HEK293 (cell line): ENCODE measurements at regions not wholly inside any gene's neighbourhood (a gene's known extent, or its start where the extent isn't known, plus 50 kb on each side); places are given as distances from the start of the nearest gene placed in this dataset.

ENCODE experiments used
- CTCF ChIA-PET: fragments of 350-600 bp; formaldehyde crosslinking; extraction: SDS; loops from one replicate; lab custom pipeline; 2021; ENCODE audit warnings: antibody characterized with exemption; lab: Yijun Ruan, JAX
- POLR2A ChIA-PET: fragments of 300-600 bp; formaldehyde crosslinking; extraction: SDS; loops from one replicate; lab custom pipeline; 2020; ENCODE audit warnings: antibody characterized with exemption, inconsistent platforms; lab: Yijun Ruan, JAX
- H3K27ac ChIP-seq: fragments of 200-500 bp; sonication (Bioruptor generic); 2 replicates; pipeline ENCODE4 v1.5.1; 2014; ENCODE audit warnings: low read depth, low read length, control low read depth, inconsistent platforms; ENCODE audit errors: extremely low read depth
- H3K36me3 ChIP-seq, 2 experiments: fragments of 200-500 bp in 1 of 2; sonication (Bioruptor generic) in 1 of 2; 1 replicate in 1 of 2; 2 replicates in 1 of 2; pipeline ENCODE4 v1.5.1; 2014 to 2017; ENCODE audit warnings: inconsistent platforms in 2 of 2, low read length in 2 of 2; ENCODE audit not compliant: control insufficient read depth in 2 of 2, insufficient read depth in 1 of 2
- H3K4me1 ChIP-seq: fragments of 200-500 bp; sonication (Bioruptor generic); 2 replicates; pipeline ENCODE4 v1.5.1; 2014; ENCODE audit warnings: mild to moderate bottlenecking, low read length, inconsistent platforms; ENCODE audit not compliant: control insufficient read depth, insufficient read depth
- H3K4me3 ChIP-seq: 2 replicates; pipeline ENCODE4 v1.5.1; 2011; ENCODE audit warnings: low read depth, mild to moderate bottlenecking, control low read depth, low read length, moderate library complexity
- H3K9me3 ChIP-seq: fragments of 200-500 bp; sonication (Bioruptor generic); 2 replicates; pipeline ENCODE4 v1.5.1; 2014; ENCODE audit warnings: low read depth, low read length, inconsistent platforms; ENCODE audit not compliant: control insufficient read depth, insufficient read depth
- ZBTB17 ChIP-seq: fragments of 450-650 bp; formaldehyde crosslinking; IDR thresholded peaks from 2 replicates; pipeline ENCODE4 v1.5.1; 2016; ENCODE audit warnings: missing biosample characterization, missing genetic modification characterization
- ZBTB20 ChIP-seq: fragments of 450-650 bp; formaldehyde crosslinking; IDR thresholded peaks from 2 replicates; pipeline ENCODE4 v1.5.1; 2016; ENCODE audit warnings: missing biosample characterization, missing genetic modification characterization
- ZNF133 ChIP-seq: fragments of 450-650 bp; formaldehyde crosslinking; IDR thresholded peaks from 2 replicates; pipeline ENCODE4 v1.5.1; 2016; ENCODE audit warnings: missing biosample characterization, missing genetic modification characterization
- ZNF146 ChIP-seq: fragments of 450-650 bp; formaldehyde crosslinking; IDR thresholded peaks from 2 replicates; pipeline ENCODE4 v1.5.1; 2016; ENCODE audit warnings: missing biosample characterization, missing genetic modification characterization
- ZNF155 ChIP-seq: fragments of 450-650 bp; formaldehyde crosslinking; IDR thresholded peaks from 2 replicates; pipeline ENCODE4 v1.5.1; 2016; ENCODE audit warnings: missing biosample characterization, missing genetic modification characterization
- ZNF223 ChIP-seq: fragments of 450-650 bp; formaldehyde crosslinking; IDR thresholded peaks from 2 replicates; pipeline ENCODE4 v1.5.1; 2016; ENCODE audit warnings: missing biosample characterization, missing genetic modification characterization
- ZNF280C ChIP-seq: fragments of 450-650 bp; formaldehyde crosslinking; IDR thresholded peaks from 2 replicates; pipeline ENCODE4 v1.5.1; 2016; ENCODE audit warnings: missing biosample characterization, missing genetic modification characterization
- ZNF362 ChIP-seq: fragments of 450-650 bp; formaldehyde crosslinking; IDR thresholded peaks from 2 replicates; pipeline ENCODE4 v1.5.1; 2016; ENCODE audit warnings: missing biosample characterization, missing genetic modification characterization
- ZNF391 ChIP-seq: fragments of 450-650 bp; formaldehyde crosslinking; IDR thresholded peaks from 2 replicates; pipeline ENCODE4 v1.5.1; 2016; ENCODE audit warnings: low read depth, missing biosample characterization, missing genetic modification characterization, borderline replicate concordance
- ZNF426 ChIP-seq: fragments of 450-650 bp; formaldehyde crosslinking; IDR thresholded peaks from 2 replicates; pipeline ENCODE4 v1.5.1; 2017; ENCODE audit warnings: missing biosample characterization, missing genetic modification characterization, mild to moderate bottlenecking, inconsistent platforms, moderate library complexity
- ZNF621 ChIP-seq: fragments of 450-650 bp; formaldehyde crosslinking; IDR thresholded peaks from 2 replicates; pipeline ENCODE4 v1.5.1; 2017; ENCODE audit warnings: missing biosample characterization, missing genetic modification characterization
- ZNF623 ChIP-seq: fragments of 450-650 bp; formaldehyde crosslinking; IDR thresholded peaks from 2 replicates; pipeline ENCODE4 v1.5.1; 2016; ENCODE audit warnings: missing biosample characterization, missing genetic modification characterization
- ZNF629 ChIP-seq: fragments of 450-650 bp; formaldehyde crosslinking; IDR thresholded peaks from 2 replicates; pipeline ENCODE4 v1.5.1; 2017; ENCODE audit warnings: missing biosample characterization, missing genetic modification characterization
- ZNF660 ChIP-seq: fragments of 450-650 bp; IDR thresholded peaks from 2 replicates; pipeline ENCODE4 v1.5.1; 2018; ENCODE audit warnings: missing biosample characterization, mild to moderate bottlenecking, missing genetic modification characterization
- ZNF692 ChIP-seq: fragments of 450-650 bp; formaldehyde crosslinking; IDR thresholded peaks from 2 replicates; pipeline ENCODE4 v1.5.1; 2016; ENCODE audit warnings: missing biosample characterization, missing genetic modification characterization
- TF ChIP-seq, protein P1 (sequence below): fragments of 450-650 bp; formaldehyde crosslinking; IDR thresholded peaks from 2 replicates; pipeline ENCODE4 v1.5.1; 2016; ENCODE audit warnings: missing biosample characterization, missing genetic modification characterization
- TF ChIP-seq, protein P2 (sequence below): fragments of 450-650 bp; formaldehyde crosslinking; IDR thresholded peaks from 2 replicates; pipeline ENCODE4 v1.5.1; 2017; ENCODE audit warnings: missing biosample characterization, missing genetic modification characterization
- TF ChIP-seq, protein P3 (sequence below): fragments of 450-650 bp; formaldehyde crosslinking; IDR thresholded peaks from 2 replicates; pipeline ENCODE4 v1.5.1; 2016; ENCODE audit warnings: missing biosample characterization, missing genetic modification characterization
- TF ChIP-seq, protein P4 (sequence below): fragments of 450-650 bp; formaldehyde crosslinking; IDR thresholded peaks from 2 replicates; pipeline ENCODE4 v1.5.1; 2017; ENCODE audit warnings: missing biosample characterization, mild to moderate bottlenecking, missing genetic modification characterization, moderate library complexity

DNA sequence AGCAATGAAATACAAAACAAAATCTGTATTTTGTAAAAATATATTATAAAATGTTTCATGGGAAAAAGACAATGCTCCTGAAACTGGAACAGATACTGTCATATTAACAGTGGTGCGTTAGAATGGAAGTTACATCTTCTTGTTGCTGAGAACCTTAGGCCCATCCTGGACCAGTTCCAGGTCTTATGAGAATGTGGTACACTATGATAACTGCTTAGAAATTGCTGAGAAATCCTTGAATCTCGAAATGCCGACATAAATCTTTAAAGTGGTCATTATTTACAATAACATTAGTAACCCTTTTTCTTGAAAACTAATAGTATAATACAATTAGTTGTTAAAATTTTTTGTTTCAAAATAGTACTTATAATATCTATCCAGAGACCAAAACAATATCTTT, 747.9 kb upstream of the NCAM2 start:
- POLR2A ChIA-PET = no interaction called here
- Histone ChIP-seq H3K27ac (no peak overlapping the region), H3K36me3 (no peaks in the 10 kb centered on the region)
- TF ChIP-seq ZNF621 (tag by site-specific recombination) = no peak
- no peak for TF ChIP-seq ZNF426 (tag by site-specific recombination)
- no peak for TF ChIP-seq ZBTB20 (tag by site-specific recombination)
- no peak for TF ChIP-seq ZNF692
- TF ChIP-seq, all 188 proteins: peak for 0
- no peaks in the 10 kb centered on the region; the same call in 1 of the 2 replicates for H3K9me3 ChIP-seq
- H3K4me1 ChIP-seq = no peaks in the 10 kb centered on the region
- CTCF ChIA-PET = interaction anchor here (0.6 kb wide), 1 partner anchor 52 kb away, joined by 4 read pairs; no protein-coding TSS in a partner anchor
- H3K4me3 ChIP-seq = no peak overlapping the region

GRCh38 chr21:20253261-20253660, 744.9 kb upstream of the NCAM2 start:
- TF ChIP-seq, protein P1, sequence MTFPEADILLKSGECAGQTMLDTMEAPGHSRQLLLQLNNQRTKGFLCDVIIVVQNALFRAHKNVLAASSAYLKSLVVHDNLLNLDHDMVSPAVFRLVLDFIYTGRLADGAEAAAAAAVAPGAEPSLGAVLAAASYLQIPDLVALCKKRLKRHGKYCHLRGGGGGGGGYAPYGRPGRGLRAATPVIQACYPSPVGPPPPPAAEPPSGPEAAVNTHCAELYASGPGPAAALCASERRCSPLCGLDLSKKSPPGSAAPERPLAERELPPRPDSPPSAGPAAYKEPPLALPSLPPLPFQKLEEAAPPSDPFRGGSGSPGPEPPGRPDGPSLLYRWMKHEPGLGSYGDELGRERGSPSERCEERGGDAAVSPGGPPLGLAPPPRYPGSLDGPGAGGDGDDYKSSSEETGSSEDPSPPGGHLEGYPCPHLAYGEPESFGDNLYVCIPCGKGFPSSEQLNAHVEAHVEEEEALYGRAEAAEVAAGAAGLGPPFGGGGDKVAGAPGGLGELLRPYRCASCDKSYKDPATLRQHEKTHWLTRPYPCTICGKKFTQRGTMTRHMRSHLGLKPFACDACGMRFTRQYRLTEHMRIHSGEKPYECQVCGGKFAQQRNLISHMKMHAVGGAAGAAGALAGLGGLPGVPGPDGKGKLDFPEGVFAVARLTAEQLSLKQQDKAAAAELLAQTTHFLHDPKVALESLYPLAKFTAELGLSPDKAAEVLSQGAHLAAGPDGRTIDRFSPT = no peak
- TF ChIP-seq ZNF623 (tag by site-specific recombination) (no peak), ZNF280C (no peak), ZNF146 (no peak), ZNF362 (tag by site-specific recombination) (no peak), ZBTB20 (tag by site-specific recombination) (no peak), ZNF133 (tag by site-specific recombination) (no peak)
- TF ChIP-seq, protein P2, sequence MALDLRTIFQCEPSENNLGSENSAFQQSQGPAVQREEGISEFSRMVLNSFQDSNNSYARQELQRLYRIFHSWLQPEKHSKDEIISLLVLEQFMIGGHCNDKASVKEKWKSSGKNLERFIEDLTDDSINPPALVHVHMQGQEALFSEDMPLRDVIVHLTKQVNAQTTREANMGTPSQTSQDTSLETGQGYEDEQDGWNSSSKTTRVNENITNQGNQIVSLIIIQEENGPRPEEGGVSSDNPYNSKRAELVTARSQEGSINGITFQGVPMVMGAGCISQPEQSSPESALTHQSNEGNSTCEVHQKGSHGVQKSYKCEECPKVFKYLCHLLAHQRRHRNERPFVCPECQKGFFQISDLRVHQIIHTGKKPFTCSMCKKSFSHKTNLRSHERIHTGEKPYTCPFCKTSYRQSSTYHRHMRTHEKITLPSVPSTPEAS = no peak
- no peak overlapping the region for H3K27ac ChIP-seq
- no peak overlapping the region for H3K4me3 ChIP-seq
- no peaks in the 10 kb centered on the region for H3K4me1 ChIP-seq
- no peaks in the 10 kb centered on the region for H3K36me3 ChIP-seq
- no peaks in the 10 kb centered on the region; the same call in 1 of the 2 replicates for H3K9me3 ChIP-seq
- ChIA-PET CTCF (no interaction called here), POLR2A (no interaction called here)

DNA sequence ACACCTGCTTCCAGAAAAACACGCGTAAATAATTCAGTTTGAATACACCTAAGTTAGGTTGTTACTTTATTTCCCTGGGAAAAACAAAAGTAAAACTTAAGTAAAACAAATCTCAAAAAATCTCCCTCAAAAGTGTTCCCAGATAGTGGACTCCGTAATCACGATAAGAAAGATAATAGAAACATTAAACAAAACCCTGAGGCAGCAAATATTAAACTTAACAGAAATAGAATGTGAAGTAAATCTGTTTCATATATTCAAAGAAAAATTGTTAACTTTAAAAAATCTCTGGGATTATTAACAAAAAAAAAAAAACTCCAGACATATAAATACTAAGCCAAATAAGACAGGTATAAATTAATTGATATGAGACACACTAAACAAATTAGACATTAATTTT, 743.2 kb upstream of the NCAM2 start:
- H3K4me1 ChIP-seq = no peaks in the 10 kb centered on the region
- ChIA-PET CTCF (interaction anchor here (0.7 kb wide), 1 partner anchor 9 kb away, joined by 3 read pairs; no protein-coding TSS in a partner anchor), POLR2A (no interaction called here)
- no peak overlapping the region for H3K27ac ChIP-seq
- H3K36me3 ChIP-seq = no peaks in the 10 kb centered on the region
- H3K9me3 ChIP-seq = no peaks in the 10 kb centered on the region; the same call in 1 of the 2 replicates
- no peak overlapping the region for H3K4me3 ChIP-seq
- TF ChIP-seq ZNF223 (no peak), ZNF629 (tag by site-specific recombination) (no peak), ZNF660 (tag by site-specific recombination) (no peak), ZNF155 (tag by site-specific recombination) (no peak), ZBTB17 (tag by site-specific recombination) (no peak), ZNF391 (no peak)
- TF ChIP-seq, protein P3, sequence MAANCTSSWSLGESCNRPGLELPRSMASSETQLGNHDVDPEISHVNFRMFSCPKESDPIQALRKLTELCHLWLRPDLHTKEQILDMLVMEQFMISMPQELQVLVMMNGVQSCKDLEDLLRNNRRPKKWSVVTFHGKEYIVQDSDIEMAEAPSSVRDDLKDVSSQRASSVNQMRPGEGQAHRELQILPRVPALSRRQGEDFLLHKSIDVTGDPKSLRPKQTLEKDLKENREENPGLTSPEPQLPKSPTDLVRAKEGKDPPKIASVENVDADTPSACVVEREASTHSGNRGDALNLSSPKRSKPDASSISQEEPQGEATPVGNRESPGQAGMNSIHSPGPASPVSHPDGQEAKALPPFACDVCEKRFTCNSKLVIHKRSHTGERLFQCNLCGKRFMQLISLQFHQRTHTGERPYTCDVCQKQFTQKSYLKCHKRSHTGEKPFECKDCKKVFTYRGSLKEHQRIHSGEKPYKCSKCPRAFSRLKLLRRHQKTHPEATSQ = no peak
- TF ChIP-seq, protein P4, sequence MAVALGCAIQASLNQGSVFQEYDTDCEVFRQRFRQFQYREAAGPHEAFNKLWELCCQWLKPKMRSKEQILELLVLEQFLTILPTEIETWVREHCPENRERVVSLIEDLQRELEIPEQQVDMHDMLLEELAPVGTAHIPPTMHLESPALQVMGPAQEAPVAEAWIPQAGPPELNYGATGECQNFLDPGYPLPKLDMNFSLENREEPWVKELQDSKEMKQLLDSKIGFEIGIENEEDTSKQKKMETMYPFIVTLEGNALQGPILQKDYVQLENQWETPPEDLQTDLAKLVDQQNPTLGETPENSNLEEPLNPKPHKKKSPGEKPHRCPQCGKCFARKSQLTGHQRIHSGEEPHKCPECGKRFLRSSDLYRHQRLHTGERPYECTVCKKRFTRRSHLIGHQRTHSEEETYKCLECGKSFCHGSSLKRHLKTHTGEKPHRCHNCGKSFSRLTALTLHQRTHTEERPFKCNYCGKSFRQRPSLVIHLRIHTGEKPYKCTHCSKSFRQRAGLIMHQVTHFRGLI (tag by site-specific recombination) = no peak
